Thyroid gland (tissue), 4 donors: ENCODE measurements at regions not wholly inside any gene's neighbourhood (a gene's known extent, or its start where the extent isn't known, plus 50 kb on each side); places are given as distances from the start of the nearest gene placed in this dataset.

Experiments used
- POLR2A ChIP-seq, 2 donors: fragments of 450-650 bp; IDR thresholded peaks; one replicate each; pipeline ENCODE4 v1.6.1; 2017; ENCODE audit warnings: antibody characterized with exemption in 2 of 2, mild to moderate bottlenecking in 2 of 2, moderate library complexity in 1 of 2
- TF ChIP-seq, protein P1 (sequence below), 6 experiments: fragments of 200-600 bp in 3 of 6; fragments of 450-650 bp in 3 of 6; sonication (generic) in 3 of 6; IDR thresholded peaks; one replicate each; pipeline ENCODE4 v1.5.1; 2016 to 2019; ENCODE audit warnings: antibody characterized with exemption in 6 of 6, mild to moderate bottlenecking in 2 of 6, inconsistent platforms in 1 of 6, moderate library complexity in 1 of 6

DNA sequence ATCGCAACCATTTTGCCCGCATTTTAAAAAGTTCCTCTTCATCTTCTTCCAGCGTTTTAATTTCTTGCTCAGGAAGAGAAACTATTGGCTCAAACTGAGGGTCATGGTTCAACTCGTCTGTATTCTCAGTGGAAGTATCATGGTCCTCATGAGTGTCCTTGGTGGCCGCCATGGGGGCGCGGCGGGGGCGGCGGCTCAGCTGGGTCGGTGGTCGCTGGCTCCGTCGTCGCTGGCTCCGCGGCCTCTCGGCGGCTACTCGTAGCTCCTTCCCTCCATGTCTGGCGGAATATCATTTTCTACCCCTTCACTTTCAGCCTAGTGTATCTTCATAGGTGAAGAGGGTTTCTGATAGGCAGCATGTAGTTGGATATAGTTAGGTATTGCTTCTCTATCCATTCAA is 492.0 kb upstream of the MAGEB18 start:
- TF ChIP-seq POLR2A (IDR thresholded peaks at IDR 0.05), result no peak
- TF ChIP-seq, protein P1, sequence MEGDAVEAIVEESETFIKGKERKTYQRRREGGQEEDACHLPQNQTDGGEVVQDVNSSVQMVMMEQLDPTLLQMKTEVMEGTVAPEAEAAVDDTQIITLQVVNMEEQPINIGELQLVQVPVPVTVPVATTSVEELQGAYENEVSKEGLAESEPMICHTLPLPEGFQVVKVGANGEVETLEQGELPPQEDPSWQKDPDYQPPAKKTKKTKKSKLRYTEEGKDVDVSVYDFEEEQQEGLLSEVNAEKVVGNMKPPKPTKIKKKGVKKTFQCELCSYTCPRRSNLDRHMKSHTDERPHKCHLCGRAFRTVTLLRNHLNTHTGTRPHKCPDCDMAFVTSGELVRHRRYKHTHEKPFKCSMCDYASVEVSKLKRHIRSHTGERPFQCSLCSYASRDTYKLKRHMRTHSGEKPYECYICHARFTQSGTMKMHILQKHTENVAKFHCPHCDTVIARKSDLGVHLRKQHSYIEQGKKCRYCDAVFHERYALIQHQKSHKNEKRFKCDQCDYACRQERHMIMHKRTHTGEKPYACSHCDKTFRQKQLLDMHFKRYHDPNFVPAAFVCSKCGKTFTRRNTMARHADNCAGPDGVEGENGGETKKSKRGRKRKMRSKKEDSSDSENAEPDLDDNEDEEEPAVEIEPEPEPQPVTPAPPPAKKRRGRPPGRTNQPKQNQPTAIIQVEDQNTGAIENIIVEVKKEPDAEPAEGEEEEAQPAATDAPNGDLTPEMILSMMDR (IDR thresholded peaks at IDR 0.05), result no peak
